ENCODE measurements at regions not wholly inside any gene's neighbourhood (a gene's known extent, or its start where the extent isn't known, plus 50 kb on each side); places are given as distances from the start of the nearest gene placed in this dataset.

GRCh38 chr11:41971592-41971991 is 512.1 kb upstream of the LRRC4C start:
- TF ChIP-seq MAX (IDR thresholded peaks at IDR 0.05) = no peak
- TF ChIP-seq REST (IDR thresholded peaks at IDR 0.05; ENCODE audit: low read depth) = no peak
- TF ChIP-seq YY1 (IDR thresholded peaks at IDR 0.05; ENCODE audit: low read depth) = no peak
- no peak for TF ChIP-seq CREB1 (IDR thresholded peaks at IDR 0.05; ENCODE audit: low read depth)
- no peak for TF ChIP-seq EP300 (IDR thresholded peaks at IDR 0.05; ENCODE audit: borderline replicate concordance)
- TF ChIP-seq FOXM1 (IDR thresholded peaks at IDR 0.05; ENCODE audit: borderline replicate concordance, low read depth) = no peak
- TF ChIP-seq CEBPB (IDR thresholded peaks at IDR 0.05) = no peak
- no peak for TF ChIP-seq TAF1 (IDR thresholded peaks at IDR 0.05; ENCODE audit: low read depth)
- no peak for TF ChIP-seq RAD21 (IDR thresholded peaks at IDR 0.05; ENCODE audit: low read depth)
- TF ChIP-seq EGR1 (IDR thresholded peaks at IDR 0.05) = no peak
- TF ChIP-seq ZBTB7A (IDR thresholded peaks at IDR 0.05; ENCODE audit: low read depth) = no peak
